DOHH2 (cell line): ENCODE measurements at regions not wholly inside any gene's neighbourhood (a gene's known extent, or its start where the extent isn't known, plus 50 kb on each side); places are given as distances from the start of the nearest gene placed in this dataset.

Source experiments
- EZH2phosphoT487 ChIP-seq: fragments of 200-600 bp; sonication (generic); IDR thresholded peaks from 2 replicates; pipeline ENCODE4 v1.6.1; 2017; ENCODE audit warnings: borderline replicate concordance, mild to moderate bottlenecking, antibody characterized with exemption, low read length, moderate library complexity, mixed read lengths
- TF ChIP-seq, protein P1 (sequence below): fragments of 200-600 bp; sonication (generic); IDR thresholded peaks from one replicate; pipeline ENCODE4 v1.5.1; 2014; ENCODE audit warnings: antibody characterized with exemption, mild to moderate bottlenecking, low read depth, low read length; ENCODE audit not compliant: poor library complexity, severe bottlenecking

DNA sequence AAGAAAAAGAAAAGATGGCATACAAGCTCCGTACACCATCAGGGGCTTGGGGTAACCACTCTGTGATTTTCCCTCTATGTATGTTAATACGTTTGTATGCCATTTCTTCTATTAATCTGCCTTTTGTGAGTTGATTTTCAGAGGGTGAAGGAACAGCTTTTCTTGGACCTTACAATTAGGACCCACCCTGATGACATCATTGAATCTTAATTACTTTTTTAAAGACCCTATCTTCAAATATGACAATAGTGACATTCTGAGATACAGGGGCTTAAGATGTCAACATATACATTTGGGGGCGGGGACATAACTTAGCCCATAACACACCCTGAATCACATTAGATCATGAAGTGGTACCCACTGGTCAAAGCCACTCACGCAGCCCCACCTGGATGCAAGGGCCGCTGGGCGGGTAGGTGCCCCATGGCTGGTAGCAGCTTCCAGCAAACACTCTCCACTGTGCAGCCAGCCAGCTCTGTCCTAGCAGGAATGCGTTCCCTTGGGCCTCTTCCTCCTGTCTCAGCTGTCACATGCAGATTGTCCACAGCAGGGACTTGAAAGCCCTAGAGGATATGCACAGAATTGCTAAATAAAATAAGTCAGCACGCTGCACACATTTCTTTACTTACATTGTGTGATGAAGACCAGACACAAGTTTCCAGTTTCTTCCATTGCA is 74.5 kb downstream of the FOXF2 start:
- TF ChIP-seq, protein P1, sequence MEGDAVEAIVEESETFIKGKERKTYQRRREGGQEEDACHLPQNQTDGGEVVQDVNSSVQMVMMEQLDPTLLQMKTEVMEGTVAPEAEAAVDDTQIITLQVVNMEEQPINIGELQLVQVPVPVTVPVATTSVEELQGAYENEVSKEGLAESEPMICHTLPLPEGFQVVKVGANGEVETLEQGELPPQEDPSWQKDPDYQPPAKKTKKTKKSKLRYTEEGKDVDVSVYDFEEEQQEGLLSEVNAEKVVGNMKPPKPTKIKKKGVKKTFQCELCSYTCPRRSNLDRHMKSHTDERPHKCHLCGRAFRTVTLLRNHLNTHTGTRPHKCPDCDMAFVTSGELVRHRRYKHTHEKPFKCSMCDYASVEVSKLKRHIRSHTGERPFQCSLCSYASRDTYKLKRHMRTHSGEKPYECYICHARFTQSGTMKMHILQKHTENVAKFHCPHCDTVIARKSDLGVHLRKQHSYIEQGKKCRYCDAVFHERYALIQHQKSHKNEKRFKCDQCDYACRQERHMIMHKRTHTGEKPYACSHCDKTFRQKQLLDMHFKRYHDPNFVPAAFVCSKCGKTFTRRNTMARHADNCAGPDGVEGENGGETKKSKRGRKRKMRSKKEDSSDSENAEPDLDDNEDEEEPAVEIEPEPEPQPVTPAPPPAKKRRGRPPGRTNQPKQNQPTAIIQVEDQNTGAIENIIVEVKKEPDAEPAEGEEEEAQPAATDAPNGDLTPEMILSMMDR, result no peak
- no peak for TF ChIP-seq EZH2phosphoT487
